Fibroblast of upper back skin (primary cell): ENCODE measurements at regions not wholly inside any gene's neighbourhood (a gene's known extent, or its start where the extent isn't known, plus 50 kb on each side); places are given as distances from the start of the nearest gene placed in this dataset.

ENCODE experiments used
- DNase-seq: peaks from one replicate; pipeline ENCODE4 v3.0.0-alpha.2; 2013

- DNase-seq: no peak
Measured at GRCh38 chr12:115235880-115236279, 551.9 kb upstream of the TBX3 start.

- DNase-seq: peak; percentile 74
Measured at GRCh38 chr12:115233891-115234543, 550.0 kb upstream of the TBX3 start.

- DNase-seq: peak; percentile 99
Measured at GRCh38 chr12:115232455-115233156, 548.6 kb upstream of the TBX3 start.

GRCh38 chr12:115230606-115231005 is 546.6 kb upstream of the TBX3 start:
- DNase-seq: peak; percentile 62

- no peak for DNase-seq
Measured at GRCh38 chr12:115229517-115229916, 545.5 kb upstream of the TBX3 start.

- DNase-seq: no peak
Measured at GRCh38 chr12:115228434-115228833, 544.5 kb upstream of the TBX3 start.

GRCh38 chr12:115227137-115227615 is 543.2 kb upstream of the TBX3 start:
- peak; percentile 90 for DNase-seq

GRCh38 chr12:115225845-115226244 is 541.9 kb upstream of the TBX3 start:
- no peak for DNase-seq

- peak; percentile 55 for DNase-seq
Measured at GRCh38 chr12:115223991-115224390, 540.0 kb upstream of the TBX3 start.

- DNase-seq: peak; percentile 84
Measured at GRCh38 chr12:115223322-115223721, 539.3 kb upstream of the TBX3 start.

GRCh38 chr12:115222220-115222619 is 538.2 kb upstream of the TBX3 start:
- DNase-seq: no peak

GRCh38 chr12:115216301-115216700 is 532.3 kb upstream of the TBX3 start:
- no peak for DNase-seq

- DNase-seq: no peak
Measured at GRCh38 chr12:115215544-115215943, 531.6 kb upstream of the TBX3 start.

GRCh38 chr12:115213538-115214016 is 529.6 kb upstream of the TBX3 start:
- no peak for DNase-seq

- no peak for DNase-seq
Measured at GRCh38 chr12:115213118-115213517, 529.1 kb upstream of the TBX3 start.

GRCh38 chr12:115212356-115212755 is 528.4 kb upstream of the TBX3 start:
- DNase-seq: no peak

- no peak for DNase-seq
Measured at GRCh38 chr12:115210533-115211252, 526.7 kb upstream of the TBX3 start.

GRCh38 chr12:115209230-115209629 is 525.3 kb upstream of the TBX3 start:
- DNase-seq: no peak

- DNase-seq: no peak
Measured at GRCh38 chr12:115208098-115208497, 524.1 kb upstream of the TBX3 start.

- DNase-seq: no peak
Measured at GRCh38 chr12:115207216-115207915, 523.4 kb upstream of the TBX3 start.

- DNase-seq: no peak
Measured at GRCh38 chr12:115206801-115207200, 522.8 kb upstream of the TBX3 start.

GRCh38 chr12:115205755-115206308 is 521.9 kb upstream of the TBX3 start:
- no peak for DNase-seq
